Activated T-helper 1 cell treated with anti-CD3 and anti-CD28 coated beads, Interleukin-12 subunit alpha, Interleukin-12 subunit beta, Interleukin-2, Interleukin-4 antibody, amounts not matched to agents 30 ng/mL and 10 ng/mL and 1 ng/mL, durations not matched to agents 14 hours and 24 hours and 36 hours (primary cell): ENCODE measurements at regions not wholly inside any gene's neighbourhood (a gene's known extent, or its start where the extent isn't known, plus 50 kb on each side); places are given as distances from the start of the nearest gene placed in this dataset.

ENCODE experiments used
- DNase-seq: peaks from one replicate; pipeline ENCODE4 v3.0.0; 2021; ENCODE audit warnings: low spot score
- H3K27ac Mint-ChIP-seq: one replicate; pipeline ENCODE4 v1.8.0; 2021; ENCODE audit warnings: mild to moderate bottlenecking, mixed read lengths
- H3K27me3 Mint-ChIP-seq: one replicate; pipeline ENCODE4 v1.8.0; 2022; ENCODE audit warnings: mild to moderate bottlenecking, moderate library complexity, mixed read lengths; ENCODE audit not compliant: insufficient read depth
- H3K36me3 Mint-ChIP-seq: one replicate; pipeline ENCODE4 v1.8.0; 2021; ENCODE audit warnings: low read depth, mixed read lengths
- H3K4me1 Mint-ChIP-seq: one replicate; pipeline ENCODE4 v1.8.0; 2021; ENCODE audit warnings: low read depth, mixed read lengths
- H3K4me3 Mint-ChIP-seq: one replicate; pipeline ENCODE4 v1.8.0; 2021; ENCODE audit warnings: mild to moderate bottlenecking, moderate library complexity, mixed read lengths
- H3K9me3 Mint-ChIP-seq: one replicate; pipeline ENCODE4 v1.8.0; 2021; ENCODE audit warnings: mixed read lengths
- intact Hi-C: fragments of 100-400 bp; cut with micrococcal nuclease; formaldehyde crosslinking; loops from one replicate; pipeline ENCODE4 v1.15.1; 2024

GRCh38 chr4:133058701-133059100 is 90.4 kb upstream of the PCDH10 start:
- H3K36me3 Mint-ChIP-seq: no peaks in the 10 kb centered on the region
- intact Hi-C loops: no loop called here
- DNase-seq: no peak
- H3K27me3 Mint-ChIP-seq: no peaks in the 10 kb centered on the region
- H3K4me3 Mint-ChIP-seq: no peak overlapping the region
- no peaks in the 10 kb centered on the region for H3K9me3 Mint-ChIP-seq
- H3K4me1 Mint-ChIP-seq: no peaks in the 10 kb centered on the region
- H3K27ac Mint-ChIP-seq: no peak overlapping the region

- Mint-ChIP-seq H3K9me3 (no peaks in the 10 kb centered on the region), H3K36me3 (no peaks in the 10 kb centered on the region), H3K4me3 (no peak overlapping the region), H3K27me3 (no peaks in the 10 kb centered on the region), H3K4me1 (no peaks in the 10 kb centered on the region), H3K27ac (no peak overlapping the region)
- intact Hi-C loops: no loop called here
- DNase-seq: no peak
These were observed 90.0 kb upstream of the PCDH10 start for GRCh38 chr4:133059117-133059516.

DNA sequence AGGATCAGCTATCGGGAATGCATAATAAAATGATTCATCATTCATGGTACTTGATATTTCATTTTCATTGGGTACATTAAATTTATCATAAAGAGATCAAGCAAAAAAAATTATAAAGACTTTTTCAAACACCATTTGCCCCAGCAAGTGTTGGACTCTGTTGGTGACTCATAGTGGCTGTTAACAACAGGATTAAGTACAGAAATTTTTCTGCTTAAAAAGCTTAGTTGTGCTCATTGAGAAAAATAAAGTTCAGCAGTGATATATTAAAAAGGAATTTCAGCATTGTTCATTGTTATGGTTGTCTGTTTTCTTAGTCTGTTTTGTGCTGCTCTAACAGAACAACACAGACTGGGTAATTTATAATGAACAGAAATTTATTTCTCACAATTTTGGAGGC is 86.2 kb upstream of the PCDH10 start:
- H3K27me3 Mint-ChIP-seq: no peaks in the 10 kb centered on the region
- no peaks in the 10 kb centered on the region for H3K36me3 Mint-ChIP-seq
- no peak overlapping the region for H3K4me3 Mint-ChIP-seq
- no peak for DNase-seq
- H3K4me1 Mint-ChIP-seq: no peaks in the 10 kb centered on the region
- intact Hi-C loops: no loop called here
- H3K27ac Mint-ChIP-seq: no peak overlapping the region
- peaks cover 9% of the 10 kb centered on the region for H3K9me3 Mint-ChIP-seq

GRCh38 chr4:133068083-133068482 is 81.0 kb upstream of the PCDH10 start:
- H3K27ac Mint-ChIP-seq: no peak overlapping the region
- no peak for DNase-seq
- peaks cover 29% of the 10 kb centered on the region for H3K9me3 Mint-ChIP-seq
- no peaks in the 10 kb centered on the region for H3K4me1 Mint-ChIP-seq
- intact Hi-C loops: no loop called here
- no peak overlapping the region for H3K4me3 Mint-ChIP-seq
- H3K27me3 Mint-ChIP-seq: no peaks in the 10 kb centered on the region
- no peaks in the 10 kb centered on the region for H3K36me3 Mint-ChIP-seq

- no peak overlapping the region for H3K27ac Mint-ChIP-seq
- H3K4me3 Mint-ChIP-seq: no peak overlapping the region
- intact Hi-C loops: no loop called here
- no peaks in the 10 kb centered on the region for H3K4me1 Mint-ChIP-seq
- no peaks in the 10 kb centered on the region for H3K36me3 Mint-ChIP-seq
- H3K27me3 Mint-ChIP-seq: no peaks in the 10 kb centered on the region
- DNase-seq: no peak
- H3K9me3 Mint-ChIP-seq: peaks cover 14% of the 10 kb centered on the region
These were observed 67.8 kb upstream of the PCDH10 start for GRCh38 chr4:133081246-133081645.

GRCh38 chr4:133084421-133084820 is 64.7 kb upstream of the PCDH10 start:
- Mint-ChIP-seq H3K9me3 (no peaks in the 10 kb centered on the region), H3K36me3 (no peaks in the 10 kb centered on the region), H3K27ac (no peak overlapping the region), H3K4me1 (no peaks in the 10 kb centered on the region), H3K4me3 (no peak overlapping the region), H3K27me3 (no peaks in the 10 kb centered on the region)
- intact Hi-C loops: no loop called here
- no peak for DNase-seq

DNA sequence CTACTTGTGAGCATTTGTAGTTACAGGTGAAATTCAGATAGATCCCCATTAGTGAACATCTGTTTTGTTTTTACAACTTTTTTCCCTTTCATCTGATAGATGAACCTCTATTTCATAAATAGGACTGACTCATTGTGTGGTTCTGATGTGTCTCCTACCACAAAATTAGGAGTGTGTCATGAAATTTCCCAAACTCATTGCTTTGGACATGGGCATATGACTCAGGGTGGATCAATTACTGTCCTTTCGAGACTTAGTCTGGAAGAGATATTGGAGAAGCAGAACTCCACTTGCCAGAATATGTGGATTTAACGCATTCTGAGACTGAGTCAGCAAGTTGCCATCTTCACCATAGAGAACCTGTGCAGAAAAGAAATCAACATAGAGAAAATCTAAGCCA is 53.5 kb upstream of the PCDH10 start:
- Mint-ChIP-seq H3K27me3 (no peaks in the 10 kb centered on the region), H3K4me1 (no peaks in the 10 kb centered on the region)

DNA sequence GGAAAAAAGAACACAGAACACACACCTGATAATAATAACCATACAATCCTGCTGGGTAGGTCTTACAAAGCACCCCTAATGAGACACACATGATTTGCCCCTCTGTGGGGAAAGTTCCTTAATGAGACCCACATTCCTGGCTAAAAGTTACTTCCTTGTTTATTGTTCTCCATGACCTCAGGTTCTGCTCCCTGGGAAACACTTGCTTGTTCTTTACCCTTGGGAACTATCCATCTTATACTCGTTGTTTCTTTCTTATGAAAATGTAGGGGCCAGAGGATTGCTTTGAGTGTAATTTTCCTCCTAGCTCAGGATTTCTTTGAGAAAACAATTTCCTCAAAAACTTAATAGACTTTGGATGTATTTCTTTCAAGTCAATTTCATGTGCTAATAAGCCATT is 52.1 kb upstream of the PCDH10 start:
- no peaks in the 10 kb centered on the region for H3K4me1 Mint-ChIP-seq
- no peaks in the 10 kb centered on the region for H3K9me3 Mint-ChIP-seq
- H3K4me3 Mint-ChIP-seq: no peak overlapping the region
- H3K27me3 Mint-ChIP-seq: no peaks in the 10 kb centered on the region
- H3K27ac Mint-ChIP-seq: no peak overlapping the region
- no peak for DNase-seq
- H3K36me3 Mint-ChIP-seq: no peaks in the 10 kb centered on the region
- intact Hi-C loops: no loop called here

More for the DNA sequence above, 53.5 kb upstream of the PCDH10 start:
- H3K4me3 Mint-ChIP-seq: no peak overlapping the region
- intact Hi-C loops: no loop called here
- no peak overlapping the region for H3K27ac Mint-ChIP-seq
- H3K36me3 Mint-ChIP-seq: no peaks in the 10 kb centered on the region
- DNase-seq: no peak
- no peaks in the 10 kb centered on the region for H3K9me3 Mint-ChIP-seq
